GM12878 (cell line): ENCODE measurements at regions not wholly inside any gene's neighbourhood (a gene's known extent, or its start where the extent isn't known, plus 50 kb on each side); places are given as distances from the start of the nearest gene placed in this dataset.

ENCODE experiments used
- ATAC-seq: fragments of 200-7000 bp; cut with Tn5 transposase; 3 replicates; pipeline ENCODE4 v1.9.1; 2020; ENCODE audit warnings: mild to moderate bottlenecking, moderate library complexity
- BruUV-seq: library from RNA; stranded (reverse); fragments of 400-500 nt; replicated peaks from 2 replicates; lab custom pipeline; 2021; lab: Mats Ljungman, UMichigan
- CTCF ChIA-PET: fragments of 300-600 bp; sonication (Branson Sonifier 250); formaldehyde crosslinking; extraction: SDS; loops from one replicate; lab custom pipeline; 2021; ENCODE audit warnings: inconsistent platforms; lab: Yijun Ruan, JAX
- POLR2A ChIA-PET: fragments of 350-600 bp; formaldehyde crosslinking; extraction: SDS; loops from one replicate; lab custom pipeline; 2021; ENCODE audit warnings: inconsistent platforms; lab: Charles Lee
- RAD21 ChIA-PET: fragments of 300-600 bp; sonication (Branson Sonifier 250); formaldehyde crosslinking; loops from one replicate; lab custom pipeline; 2023; ENCODE audit warnings: antibody characterized with exemption; ENCODE audit not compliant: unreplicated experiment; lab: Charles Lee
- SMC1A ChIA-PET: fragments of 300-600 bp; sonication (Branson Sonifier 250); formaldehyde crosslinking; loops from one replicate; lab custom pipeline; 2023; ENCODE audit not compliant: unreplicated experiment, uncharacterized antibody; lab: Charles Lee
- DNase-seq: peaks from one replicate; pipeline ENCODE4 v3.0.0-alpha.2; 2011; ENCODE audit warnings: low read depth, low spot score
- FAIRE-seq: peaks from 3 replicates; lab custom pipeline; 2011; peaks lifted over from hg19 to GRCh38; lab: Jason Lieb, UNC
- H2AFZ ChIP-seq: 2 replicates; pipeline ENCODE4 v1.6.0; 2011; ENCODE audit warnings: low read depth, low read length, control low read depth; ENCODE audit not compliant: control insufficient read depth
- H3K27ac ChIP-seq: 2 replicates; pipeline ENCODE4 v1.5.1; 2011; ENCODE audit warnings: control low read depth; ENCODE audit not compliant: control insufficient read depth, insufficient read depth
- H3K27me3 ChIP-seq, 2 experiments: replicated peaks in 1 of 2; 2 replicates each; pipeline versions ENCODE4 v1.6.0 to v1.6.1; 2011; ENCODE audit warnings: low read length in 1 of 2; ENCODE audit not compliant: control insufficient read depth in 2 of 2, insufficient read depth in 2 of 2
- H3K36me3 ChIP-seq, 2 experiments: 2 replicates each; pipeline ENCODE4 v1.5.1; 2011; ENCODE audit warnings: low read length in 1 of 2; ENCODE audit not compliant: control insufficient read depth in 2 of 2, insufficient read depth in 2 of 2
- H3K4me1 ChIP-seq: 2 replicates; pipeline ENCODE4 v1.6.1; 2011; ENCODE audit warnings: mild to moderate bottlenecking, low read length, moderate library complexity, mixed read lengths; ENCODE audit not compliant: control insufficient read depth, insufficient read depth
- H3K4me2 ChIP-seq: 2 replicates; pipeline ENCODE4 v1.6.0; 2011; ENCODE audit warnings: control low read depth; ENCODE audit not compliant: control insufficient read depth, insufficient read depth
- H3K4me3 ChIP-seq: fragments of 200-600 bp; sonication (generic); 2 replicates; pipeline ENCODE4 v1.5.1; 2016
- H3K79me2 ChIP-seq: 2 replicates; pipeline ENCODE4 v1.6.0; 2011; ENCODE audit warnings: low read length; ENCODE audit not compliant: control insufficient read depth, insufficient read depth
- H3K9ac ChIP-seq: 2 replicates; pipeline ENCODE4 v1.8.0; 2011; ENCODE audit warnings: low read length, control low read depth, mixed read lengths; ENCODE audit not compliant: control insufficient read depth, insufficient read depth
- H3K9me3 ChIP-seq: replicated peaks from 3 replicates; pipeline ENCODE4 v1.5.1; 2011; ENCODE audit warnings: mild to moderate bottlenecking, low read length; ENCODE audit not compliant: control insufficient read depth, insufficient read depth
- H4K20me1 ChIP-seq: 2 replicates; pipeline ENCODE4 v1.6.0; 2011; ENCODE audit not compliant: control insufficient read depth, insufficient read depth
- ASH2L ChIP-seq: fragments of 300-600, 200-600 bp; sonication (generic); IDR thresholded peaks from 2 replicates; pipeline ENCODE4 v1.6.1; 2017; ENCODE audit warnings: low read depth, mild to moderate bottlenecking, borderline replicate concordance
- CREB1 ChIP-seq: IDR thresholded peaks from 2 replicates; pipeline ENCODE4 v1.6.1; 2012; ENCODE audit warnings: low read depth, mild to moderate bottlenecking, inconsistent platforms
- FOS ChIP-seq: IDR thresholded peaks from 3 replicates; pipeline ENCODE4 v1.6.1; 2011; ENCODE audit warnings: borderline replicate concordance; ENCODE audit not compliant: insufficient read length; ENCODE audit errors: extremely low read depth
- MYC ChIP-seq: IDR thresholded peaks from 2 replicates; pipeline ENCODE4 v1.6.1; 2011; ENCODE audit warnings: mild to moderate bottlenecking, low read length, moderate library complexity, inconsistent platforms; ENCODE audit not compliant: insufficient read depth, insufficient replicate concordance, insufficient read length, severe bottlenecking
- NR2F1 ChIP-seq: fragments of 450-650 bp; conservative IDR thresholded peaks from 2 replicates; pipeline ENCODE4 v1.6.1; 2017; ENCODE audit warnings: mild to moderate bottlenecking
- NRF1 ChIP-seq: conservative IDR thresholded peaks from 2 replicates; pipeline ENCODE4 v1.6.1; 2011; ENCODE audit warnings: mild to moderate bottlenecking, low read depth, low read length, improper control_type of control experiment
- RUNX3 ChIP-seq: IDR thresholded peaks from 2 replicates; pipeline ENCODE4 v1.6.1; 2012; ENCODE audit warnings: low read length, inconsistent platforms
- WGBS: methylation state at CpG from one replicate; pipeline ENCODE4 v1.1.6; 2016; ENCODE audit warnings: low lambda C conversion rate; ENCODE audit not compliant: insufficient replicate concordance, insufficient coverage; ENCODE audit errors: missing lambda C conversion rate; 5-methylcytosine and 5-hydroxymethylcytosine counted together
- in situ Hi-C: fragments of 300-500 bp; cut with MboI; formaldehyde crosslinking; loops from 9 replicates; pipeline ENCODE4 v1.14.3; 2018; ENCODE audit warnings: mixed read lengths
- intact Hi-C: fragments of 100-400 bp; cut with micrococcal nuclease; formaldehyde crosslinking; loops from one replicate; pipeline ENCODE4 v1.14.2; 2022; ENCODE audit not compliant: unreplicated experiment
- TF ChIP-seq, protein P1 (sequence below): fragments of 450-650 bp; formaldehyde crosslinking; IDR thresholded peaks from 2 replicates; pipeline ENCODE4 v1.5.0; 2022; ENCODE audit warnings: mild to moderate bottlenecking, missing genetic modification characterization
- TF ChIP-seq, protein P2 (sequence below): fragments of 150-350 bp; IDR thresholded peaks from 2 replicates; pipeline ENCODE4 v1.6.1; 2014; ENCODE audit warnings: mild to moderate bottlenecking, low read depth, low read length

DNA sequence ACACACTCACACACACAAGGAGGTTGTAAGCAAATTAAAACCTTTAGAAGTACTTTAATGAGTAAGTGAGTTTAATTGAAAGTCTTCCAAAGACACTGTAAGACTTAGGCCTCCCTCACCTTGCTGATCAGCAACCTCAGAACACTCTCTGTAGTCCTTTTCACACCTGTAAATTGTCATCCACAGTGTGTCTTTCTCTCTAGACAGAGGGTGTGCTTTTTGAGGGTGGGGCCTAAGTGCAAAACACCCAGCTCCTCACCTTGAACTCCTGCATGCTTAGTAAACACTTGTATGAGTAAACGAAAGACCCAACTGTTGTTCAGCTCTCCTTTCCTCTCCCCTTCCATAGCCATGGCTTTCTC, 183.2 kb upstream of the IL12A start:
- Histone ChIP-seq H3K27ac (no peak overlapping the region), H3K4me1 (no peaks in the 10 kb centered on the region), H3K9ac (no peak overlapping the region), H2AFZ (no peak overlapping the region), H3K4me3 (no peak overlapping the region), H4K20me1 (no peaks in the 10 kb centered on the region), H3K9me3 (no peaks in the 10 kb centered on the region), H3K79me2 (no peaks in the 10 kb centered on the region), H3K36me3 (no peaks in the 10 kb centered on the region), H3K4me2 (no peak overlapping the region), H3K27me3 (peaks cover 0 to 1% of the 10 kb centered on the region in 2 experiments; a peak in 2 of 4 replicates)
- no peak for FAIRE-seq
- ATAC-seq: peak; percentile 31
- POLR2A ChIA-PET: interaction anchor here (0.7 kb wide), 3 partner anchors 8 to 1191 kb away, joined by 3 to 7 read pairs (median 6); no protein-coding TSS in a partner anchor
- TF ChIP-seq, protein P1, sequence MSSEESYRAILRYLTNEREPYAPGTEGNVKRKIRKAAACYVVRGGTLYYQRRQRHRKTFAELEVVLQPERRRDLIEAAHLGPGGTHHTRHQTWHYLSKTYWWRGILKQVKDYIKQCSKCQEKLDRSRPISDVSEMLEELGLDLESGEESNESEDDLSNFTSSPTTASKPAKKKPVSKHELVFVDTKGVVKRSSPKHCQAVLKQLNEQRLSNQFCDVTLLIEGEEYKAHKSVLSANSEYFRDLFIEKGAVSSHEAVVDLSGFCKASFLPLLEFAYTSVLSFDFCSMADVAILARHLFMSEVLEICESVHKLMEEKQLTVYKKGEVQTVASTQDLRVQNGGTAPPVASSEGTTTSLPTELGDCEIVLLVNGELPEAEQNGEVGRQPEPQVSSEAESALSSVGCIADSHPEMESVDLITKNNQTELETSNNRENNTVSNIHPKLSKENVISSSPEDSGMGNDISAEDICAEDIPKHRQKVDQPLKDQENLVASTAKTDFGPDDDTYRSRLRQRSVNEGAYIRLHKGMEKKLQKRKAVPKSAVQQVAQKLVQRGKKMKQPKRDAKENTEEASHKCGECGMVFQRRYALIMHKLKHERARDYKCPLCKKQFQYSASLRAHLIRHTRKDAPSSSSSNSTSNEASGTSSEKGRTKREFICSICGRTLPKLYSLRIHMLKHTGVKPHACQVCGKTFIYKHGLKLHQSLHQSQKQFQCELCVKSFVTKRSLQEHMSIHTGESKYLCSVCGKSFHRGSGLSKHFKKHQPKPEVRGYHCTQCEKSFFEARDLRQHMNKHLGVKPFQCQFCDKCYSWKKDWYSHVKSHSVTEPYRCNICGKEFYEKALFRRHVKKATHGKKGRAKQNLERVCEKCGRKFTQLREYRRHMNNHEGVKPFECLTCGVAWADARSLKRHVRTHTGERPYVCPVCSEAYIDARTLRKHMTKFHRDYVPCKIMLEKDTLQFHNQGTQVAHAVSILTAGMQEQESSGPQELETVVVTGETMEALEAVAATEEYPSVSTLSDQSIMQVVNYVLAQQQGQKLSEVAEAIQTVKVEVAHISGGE: no peak
- no peak for TF ChIP-seq NR2F1
- TF ChIP-seq RUNX3: no peak
- TF ChIP-seq NRF1: no peak
- no peak for TF ChIP-seq CREB1
- TF ChIP-seq, protein P2, sequence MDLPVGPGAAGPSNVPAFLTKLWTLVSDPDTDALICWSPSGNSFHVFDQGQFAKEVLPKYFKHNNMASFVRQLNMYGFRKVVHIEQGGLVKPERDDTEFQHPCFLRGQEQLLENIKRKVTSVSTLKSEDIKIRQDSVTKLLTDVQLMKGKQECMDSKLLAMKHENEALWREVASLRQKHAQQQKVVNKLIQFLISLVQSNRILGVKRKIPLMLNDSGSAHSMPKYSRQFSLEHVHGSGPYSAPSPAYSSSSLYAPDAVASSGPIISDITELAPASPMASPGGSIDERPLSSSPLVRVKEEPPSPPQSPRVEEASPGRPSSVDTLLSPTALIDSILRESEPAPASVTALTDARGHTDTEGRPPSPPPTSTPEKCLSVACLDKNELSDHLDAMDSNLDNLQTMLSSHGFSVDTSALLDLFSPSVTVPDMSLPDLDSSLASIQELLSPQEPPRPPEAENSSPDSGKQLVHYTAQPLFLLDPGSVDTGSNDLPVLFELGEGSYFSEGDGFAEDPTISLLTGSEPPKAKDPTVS: no peak
- no peak for TF ChIP-seq MYC
- no peak for TF ChIP-seq ASH2L
- no peak for TF ChIP-seq FOS
- SMC1A ChIA-PET: interaction anchor here (1.1 to 7.3 kb wide), 4 partner anchors 9 to 540 kb away, joined by 3 to 41 read pairs (median 4); no protein-coding TSS in a partner anchor
- RAD21 ChIA-PET: interaction anchor here (0.6 to 1.5 kb wide), 11 partner anchors 18 to 960 kb away, joined by 3 to 8 read pairs (median 4); no protein-coding TSS in a partner anchor
- in situ Hi-C loops: loop anchor here (5.0 kb wide), 1 partner anchor 533 kb away; no protein-coding TSS in a partner anchor
- CTCF ChIA-PET: interaction anchor here (0.7 to 6.7 kb wide), 18 partner anchors 9 to 888 kb away, joined by 3 to 52 read pairs (median 4); no protein-coding TSS in a partner anchor
- intact Hi-C loops: loop anchor here (1.0 kb wide), 3 partner anchors 483 to 958 kb away; no protein-coding TSS in a partner anchor
- DNase-seq: no peak
- no TSS peak for BruUV-seq
- WGBS: 7% methylated on average over 1 of the region's 1 CpG
